ENCODE measurements at regions not wholly inside any gene's neighbourhood (a gene's known extent, or its start where the extent isn't known, plus 50 kb on each side); places are given as distances from the start of the nearest gene placed in this dataset.
"Not testable (repeated sequence)": the region's sequence is repeated elsewhere in the genome, so short reads cannot be mapped to it uniquely, and the experiment has no call there.

DNA sequence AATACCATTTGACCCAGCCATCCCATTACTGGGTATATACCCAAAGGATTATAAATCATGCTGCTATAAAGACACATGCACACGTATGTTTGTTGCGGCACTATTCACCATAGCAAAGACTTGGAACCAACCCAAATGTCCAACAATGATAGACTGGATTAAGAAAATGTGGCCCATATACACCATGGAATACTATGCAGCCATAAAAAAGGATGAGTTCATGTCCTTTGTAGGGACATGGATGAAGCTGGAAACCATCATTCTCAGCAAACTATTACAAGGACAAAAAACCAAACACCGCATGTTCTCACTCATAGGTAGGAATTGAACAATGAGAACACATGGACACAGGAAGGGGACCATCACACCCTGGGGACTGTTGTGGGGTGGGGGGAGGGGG, 66.8 kb upstream of the LHFPL2 start:
- TF ChIP-seq POLR2AphosphoS5 (IDR thresholded peaks at IDR 0.05): not testable (repeated sequence)
- TF ChIP-seq, protein P1, sequence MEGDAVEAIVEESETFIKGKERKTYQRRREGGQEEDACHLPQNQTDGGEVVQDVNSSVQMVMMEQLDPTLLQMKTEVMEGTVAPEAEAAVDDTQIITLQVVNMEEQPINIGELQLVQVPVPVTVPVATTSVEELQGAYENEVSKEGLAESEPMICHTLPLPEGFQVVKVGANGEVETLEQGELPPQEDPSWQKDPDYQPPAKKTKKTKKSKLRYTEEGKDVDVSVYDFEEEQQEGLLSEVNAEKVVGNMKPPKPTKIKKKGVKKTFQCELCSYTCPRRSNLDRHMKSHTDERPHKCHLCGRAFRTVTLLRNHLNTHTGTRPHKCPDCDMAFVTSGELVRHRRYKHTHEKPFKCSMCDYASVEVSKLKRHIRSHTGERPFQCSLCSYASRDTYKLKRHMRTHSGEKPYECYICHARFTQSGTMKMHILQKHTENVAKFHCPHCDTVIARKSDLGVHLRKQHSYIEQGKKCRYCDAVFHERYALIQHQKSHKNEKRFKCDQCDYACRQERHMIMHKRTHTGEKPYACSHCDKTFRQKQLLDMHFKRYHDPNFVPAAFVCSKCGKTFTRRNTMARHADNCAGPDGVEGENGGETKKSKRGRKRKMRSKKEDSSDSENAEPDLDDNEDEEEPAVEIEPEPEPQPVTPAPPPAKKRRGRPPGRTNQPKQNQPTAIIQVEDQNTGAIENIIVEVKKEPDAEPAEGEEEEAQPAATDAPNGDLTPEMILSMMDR (IDR thresholded peaks at IDR 0.05): not testable (repeated sequence)
